RWPE2 (cell line): ENCODE measurements at regions not wholly inside any gene's neighbourhood (a gene's known extent, or its start where the extent isn't known, plus 50 kb on each side); places are given as distances from the start of the nearest gene placed in this dataset.
"Not testable (repeated sequence)": the region's sequence is repeated elsewhere in the genome, so short reads cannot be mapped to it uniquely, and the experiment has no call there.

Experiments
- ATAC-seq: fragments of 200-7000 bp; cut with Tn5 transposase; 3 replicates; pipeline ENCODE4 v1.9.1; 2021; ENCODE audit warnings: low read depth
- DNase-seq: peaks from one replicate; pipeline ENCODE4 v3.0.0-alpha.2; 2020; ENCODE audit warnings: low spot score
- H3K27ac ChIP-seq: fragments of 450-650 bp; 2 replicates; pipeline ENCODE4 v1.5.1; 2017; ENCODE audit warnings: mild to moderate bottlenecking; ENCODE audit not compliant: poor library complexity, severe bottlenecking
- H3K27me3 ChIP-seq: fragments of 250-450 bp; sonication (Bioruptor Pico); 2 replicates; pipeline ENCODE4 v1.5.1; 2021; ENCODE audit warnings: mild to moderate bottlenecking, moderate library complexity; ENCODE audit not compliant: insufficient read depth, poor library complexity, severe bottlenecking
- H3K36me3 ChIP-seq: fragments of 250-450 bp; sonication (Bioruptor Pico); 2 replicates; pipeline ENCODE4 v1.5.1; 2020; ENCODE audit warnings: low read depth, mild to moderate bottlenecking, moderate library complexity
- H3K4me1 ChIP-seq: fragments of 250-450 bp; sonication (Bioruptor Pico); 2 replicates; pipeline ENCODE4 v1.5.1; 2021; ENCODE audit warnings: mild to moderate bottlenecking, moderate library complexity; ENCODE audit not compliant: insufficient read depth, poor library complexity, severe bottlenecking
- H3K4me3 ChIP-seq: fragments of 250-450 bp; sonication (Bioruptor Pico); 2 replicates; pipeline ENCODE4 v1.5.1; 2021; ENCODE audit warnings: mild to moderate bottlenecking, moderate library complexity; ENCODE audit not compliant: severe bottlenecking
- H3K9me3 ChIP-seq: fragments of 250-450 bp; sonication (Bioruptor Pico); 2 replicates; pipeline ENCODE4 v1.5.1; 2021; ENCODE audit warnings: mild to moderate bottlenecking, moderate library complexity; ENCODE audit not compliant: severe bottlenecking
- CTCF ChIP-seq: fragments of 450-650 bp; IDR thresholded peaks from one replicate; pipeline ENCODE4 v1.5.1; 2017; ENCODE audit warnings: mild to moderate bottlenecking, moderate library complexity; ENCODE audit not compliant: poor library complexity, severe bottlenecking

DNA sequence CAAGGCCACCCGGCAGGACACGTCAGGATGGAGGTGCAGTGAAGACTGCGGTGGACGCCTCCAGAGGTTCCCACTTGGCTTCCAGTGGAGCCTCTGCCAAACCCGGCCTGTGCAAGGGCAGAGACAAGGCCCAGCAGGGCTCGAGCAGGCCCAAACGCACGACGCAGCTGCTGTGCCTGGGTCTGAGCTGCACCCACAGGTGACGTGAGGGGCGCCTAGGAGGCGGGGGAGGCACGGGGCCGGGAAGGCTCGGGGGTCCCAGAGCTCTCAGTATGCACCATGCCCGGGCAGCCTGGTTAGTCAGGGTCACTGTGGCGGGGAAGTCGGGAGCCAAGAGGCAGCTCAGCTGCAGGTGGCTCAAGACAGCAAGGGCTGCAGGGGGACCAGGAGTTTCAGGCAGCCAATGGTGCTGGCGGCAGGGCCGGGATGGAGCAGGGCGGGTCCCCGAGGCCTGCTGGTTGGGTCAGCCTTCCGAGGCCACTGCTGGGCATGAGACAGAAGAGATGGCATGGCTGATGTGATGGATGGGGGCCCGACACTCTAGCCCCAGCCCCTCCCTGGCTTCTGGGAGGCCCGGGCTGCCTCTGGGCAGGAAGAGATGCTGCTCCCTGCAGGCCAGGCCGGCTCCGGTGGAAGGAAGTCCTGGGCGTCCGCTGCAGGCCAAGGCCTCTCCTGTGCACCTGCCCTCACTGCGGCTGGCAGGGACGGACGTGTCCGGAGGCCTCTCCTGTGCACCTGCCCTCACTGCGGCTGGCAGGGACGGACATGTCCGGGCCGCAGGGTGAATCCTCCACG lies 72.2 kb upstream of the CFAP46 start:
- no peaks in the 10 kb centered on the region for H3K9me3 ChIP-seq
- no peaks in the 10 kb centered on the region for H3K36me3 ChIP-seq
- no peaks in the 10 kb centered on the region for H3K4me1 ChIP-seq
- no peak overlapping the region for H3K4me3 ChIP-seq
- TF ChIP-seq CTCF, result no peak
- H3K27ac ChIP-seq, result no peak overlapping the region
- H3K27me3 ChIP-seq, result no peaks in the 10 kb centered on the region
- DNase-seq (no peak), ATAC-seq (no peak)

DNA sequence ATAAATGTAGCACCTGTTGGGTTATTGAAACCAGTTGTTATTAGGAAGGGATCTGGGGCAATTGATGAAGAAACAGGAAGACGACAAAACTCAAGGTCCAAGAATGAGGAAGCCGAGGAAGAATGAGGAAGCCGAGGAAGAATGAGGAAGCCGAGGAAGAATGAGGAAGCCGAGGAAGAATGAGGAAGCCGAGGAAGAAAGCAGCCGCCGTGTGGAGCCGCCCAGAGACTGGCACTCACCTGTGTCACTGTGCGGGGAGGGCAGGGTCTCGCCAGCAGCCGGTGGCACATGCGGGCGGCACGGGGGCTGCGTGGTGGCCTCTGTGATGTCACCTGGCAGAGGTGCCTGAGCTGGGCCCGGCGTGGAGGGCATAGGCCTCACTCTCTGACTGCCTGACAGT lies 71.1 kb upstream of the CFAP46 start:
- ATAC-seq (no peak), DNase-seq (no peak)
- no peak for TF ChIP-seq CTCF

DNA sequence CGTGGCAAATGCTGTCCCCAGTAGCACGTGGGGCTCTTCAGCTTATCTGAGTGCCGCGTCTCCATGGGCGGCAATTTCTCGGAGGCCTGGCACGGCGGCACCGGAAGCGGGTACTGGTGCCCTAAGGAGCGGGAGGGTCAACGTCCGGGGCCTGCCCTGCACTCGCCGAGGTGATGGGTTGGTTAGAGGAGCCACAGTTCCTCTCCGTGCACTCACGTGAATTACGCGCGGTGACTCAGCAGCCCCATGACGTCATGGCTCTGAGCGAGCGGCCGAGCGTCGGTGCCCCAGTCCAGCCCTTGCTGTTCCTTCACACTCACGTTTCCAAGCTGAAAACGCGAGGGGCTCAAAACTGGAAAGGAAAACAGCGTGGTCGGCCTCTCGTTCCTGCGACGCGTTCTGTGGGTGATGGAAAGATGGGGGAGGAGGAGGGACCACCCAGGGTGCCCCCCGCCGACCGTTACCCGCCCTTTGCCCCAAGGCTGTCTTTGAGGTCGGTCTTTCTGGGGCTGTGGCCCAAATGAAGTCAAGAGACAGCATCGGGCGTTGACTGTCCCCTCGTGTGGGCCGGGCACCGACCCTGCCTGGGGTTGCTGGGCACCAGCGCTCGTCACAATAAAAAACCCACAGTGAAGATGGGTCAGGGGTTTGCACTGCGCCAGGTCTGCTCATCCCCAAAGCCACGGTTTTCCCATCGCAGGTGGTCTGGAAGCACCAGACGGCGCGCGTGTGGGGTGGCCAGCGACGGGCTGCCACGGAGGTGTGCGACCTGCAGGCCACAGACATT lies 70.4 kb upstream of the CFAP46 start:
- no peaks in the 10 kb centered on the region for H3K9me3 ChIP-seq
- no peak overlapping the region for H3K27ac ChIP-seq
- no peaks in the 10 kb centered on the region for H3K27me3 ChIP-seq
- H3K36me3 ChIP-seq, result no peaks in the 10 kb centered on the region
- DNase-seq, result no peak
- no peak for ATAC-seq
- H3K4me1 ChIP-seq, result no peaks in the 10 kb centered on the region
- H3K4me3 ChIP-seq, result no peak overlapping the region
- TF ChIP-seq CTCF, result no peak

More for the DNA sequence above, 71.1 kb upstream of the CFAP46 start:
- no peaks in the 10 kb centered on the region for H3K36me3 ChIP-seq
- no peaks in the 10 kb centered on the region for H3K9me3 ChIP-seq
- H3K4me3 ChIP-seq, result no peak overlapping the region
- H3K27me3 ChIP-seq, result no peaks in the 10 kb centered on the region
- no peaks in the 10 kb centered on the region for H3K4me1 ChIP-seq
- no peak overlapping the region for H3K27ac ChIP-seq

- DNase-seq (no peak), ATAC-seq (no peak)
- H3K27me3 ChIP-seq, result no peaks in the 10 kb centered on the region
- H3K4me1 ChIP-seq, result no peaks in the 10 kb centered on the region
- no peak for TF ChIP-seq CTCF
- no peak overlapping the region for H3K4me3 ChIP-seq
- H3K9me3 ChIP-seq, result no peaks in the 10 kb centered on the region
- no peaks in the 10 kb centered on the region for H3K36me3 ChIP-seq
- H3K27ac ChIP-seq, result no peak overlapping the region
Observed at GRCh38 chr10:133011882-133012281, 69.5 kb upstream of the CFAP46 start.

DNA sequence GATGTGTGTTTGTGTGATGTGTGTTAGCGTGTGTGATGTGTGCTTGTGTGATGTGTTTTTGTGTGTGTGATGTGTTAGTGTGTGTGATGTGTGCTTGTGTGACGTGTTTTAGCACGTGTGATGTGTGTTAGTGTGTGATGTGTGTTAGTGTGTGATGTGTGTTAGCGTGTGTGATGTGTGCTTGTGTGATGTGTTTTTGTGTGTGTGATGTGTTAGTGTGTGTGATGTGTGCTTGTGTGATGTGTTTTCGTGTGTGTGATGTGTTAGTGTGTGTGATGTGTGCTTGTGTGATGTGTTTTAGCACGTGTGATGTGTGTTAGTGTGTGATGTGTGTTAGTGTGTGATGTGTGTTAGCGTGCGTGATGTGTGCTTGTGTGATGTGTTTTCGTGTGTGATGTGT lies 69.0 kb upstream of the CFAP46 start:
- not testable (repeated sequence) for H3K9me3 ChIP-seq, H3K27ac ChIP-seq, H3K36me3 ChIP-seq, DNase-seq, H3K27me3 ChIP-seq, H3K4me3 ChIP-seq, ATAC-seq, H3K4me1 ChIP-seq

- not testable (repeated sequence) for H3K9me3 ChIP-seq, DNase-seq, H3K4me1 ChIP-seq, H3K4me3 ChIP-seq, ATAC-seq, H3K36me3 ChIP-seq, H3K27ac ChIP-seq, H3K27me3 ChIP-seq
Observed at GRCh38 chr10:133010843-133011179, 68.4 kb upstream of the CFAP46 start.
